HG03571 (cell line): ENCODE measurements at regions not wholly inside any gene's neighbourhood (a gene's known extent, or its start where the extent isn't known, plus 50 kb on each side); places are given as distances from the start of the nearest gene placed in this dataset.

Source experiments
- ATAC-seq: cut with Tn5 transposase; IDR thresholded peaks from one replicate; pipeline ENCODE4 v1.9.1; 2021; ENCODE audit not compliant: unreplicated experiment

DNA sequence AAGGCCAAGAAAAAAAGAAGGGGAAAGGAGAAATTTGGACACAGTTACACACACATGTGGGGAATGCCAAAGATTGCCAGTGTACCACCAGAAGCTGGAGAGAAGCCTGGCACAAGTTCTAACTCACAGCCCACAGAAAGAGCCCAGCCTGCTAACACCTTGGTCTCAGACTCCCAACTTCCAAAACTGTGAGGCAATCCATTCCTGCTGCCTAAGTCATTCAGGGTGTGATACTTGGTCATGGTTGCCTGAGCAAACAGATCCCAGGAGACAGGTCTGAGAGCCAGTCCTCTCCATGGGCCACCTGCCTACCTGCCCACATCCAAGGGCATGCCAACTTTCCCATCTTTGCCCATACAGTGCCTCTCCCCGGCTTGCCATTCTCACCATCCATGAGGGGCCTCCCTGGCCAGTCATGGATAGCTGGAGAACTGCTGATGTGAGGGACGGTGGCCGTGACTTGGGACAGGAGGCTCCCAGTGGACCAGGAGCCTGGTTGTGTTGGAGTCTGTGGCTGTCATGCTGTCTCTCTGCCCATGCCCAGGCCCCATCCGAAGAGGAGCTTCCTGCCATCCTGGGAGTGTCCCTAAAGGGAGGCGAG, 198.0 kb upstream of the RTL1 start:
- ATAC-seq = no peak

GRCh38 chr14:101102875-101103274, 199.4 kb upstream of the RTL1 start:
- no peak for ATAC-seq

DNA sequence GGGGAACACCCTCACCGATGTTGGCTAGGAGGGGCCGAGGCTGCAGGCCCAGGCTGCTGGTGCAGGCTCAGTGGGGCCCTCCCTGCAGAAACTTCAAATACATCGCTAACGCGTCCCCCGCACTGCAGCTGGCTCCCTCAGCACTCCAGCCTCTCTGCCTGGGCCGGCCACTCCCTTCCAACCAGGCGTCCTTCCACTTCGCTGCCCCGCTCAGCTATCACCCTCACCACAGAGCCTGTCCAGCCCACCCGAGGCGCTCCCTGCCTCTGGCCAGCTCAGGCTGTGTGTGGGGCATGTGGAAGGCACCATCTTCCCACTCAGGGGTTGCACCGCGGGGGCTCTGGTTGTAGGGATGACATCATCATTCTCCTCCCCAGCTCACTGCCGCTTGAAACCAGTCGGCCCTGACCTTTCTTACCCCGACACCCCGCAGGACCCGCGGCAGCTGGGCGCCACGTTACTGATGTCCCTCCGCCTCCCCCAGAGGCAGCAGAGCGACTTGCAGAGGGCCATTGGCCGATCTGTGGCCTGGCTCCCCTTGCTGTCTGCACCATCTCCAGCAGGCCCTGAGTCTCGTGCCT, 199.9 kb upstream of the RTL1 start:
- no peak for ATAC-seq

- no peak for ATAC-seq
Observed at GRCh38 chr14:101104485-101104884, 201.0 kb upstream of the RTL1 start.

DNA sequence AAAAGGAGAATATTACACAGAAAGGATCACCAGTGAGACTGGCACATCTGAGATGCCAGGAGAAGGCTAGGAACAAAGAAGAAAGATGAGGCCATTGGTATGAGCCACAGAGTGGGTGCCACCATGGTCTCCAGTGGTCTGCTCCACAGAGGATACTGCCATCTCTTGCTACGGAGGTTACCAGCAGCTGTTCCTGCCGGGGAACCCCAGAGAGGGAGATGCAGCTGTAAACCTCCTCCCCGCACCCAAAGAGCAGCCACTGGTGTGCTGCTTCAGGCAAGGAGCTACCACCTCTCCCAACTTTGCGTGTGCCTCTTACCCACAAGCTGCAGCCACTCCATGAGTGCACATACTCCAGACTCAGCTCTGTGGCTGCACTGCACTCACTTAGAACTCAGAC, 201.5 kb upstream of the RTL1 start:
- ATAC-seq = no peak

DNA sequence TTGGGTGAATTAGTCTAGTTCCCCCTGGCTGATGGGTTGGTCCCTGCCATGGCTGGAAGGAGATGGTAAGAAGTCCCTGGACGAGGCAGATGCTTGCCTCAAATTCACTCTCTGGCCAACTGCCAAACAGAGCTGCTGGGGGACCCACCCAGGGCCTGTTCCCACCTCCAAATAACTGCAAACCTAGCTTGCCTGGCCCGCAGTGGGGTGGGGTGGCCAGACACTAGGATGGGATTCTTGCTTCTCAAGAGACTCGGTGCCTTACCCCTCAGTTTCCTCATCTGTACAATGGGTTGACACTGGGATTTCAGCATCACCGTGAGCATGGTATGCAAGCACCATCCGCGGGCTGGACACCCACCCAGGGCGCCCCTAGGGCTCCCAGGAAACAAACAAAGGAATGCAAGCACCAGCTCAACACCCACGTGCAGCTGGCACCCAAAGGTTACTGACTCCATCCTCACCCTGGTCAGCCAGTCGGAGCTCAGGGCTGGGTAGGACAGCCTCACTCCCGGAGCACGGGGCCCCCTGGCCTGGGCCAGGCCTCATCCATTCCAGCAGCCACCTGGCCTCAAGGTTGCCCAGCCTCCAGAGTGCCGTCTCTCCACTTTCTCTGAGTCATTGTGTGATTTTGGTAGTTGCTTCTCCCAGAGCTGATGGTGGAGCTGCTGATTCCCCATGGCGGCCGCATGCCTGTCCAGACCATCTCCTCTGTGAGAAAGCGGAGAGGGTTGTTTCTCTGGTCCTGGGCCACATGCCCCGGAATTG, 205.2 kb upstream of the RTL1 start:
- ATAC-seq = no peak

DNA sequence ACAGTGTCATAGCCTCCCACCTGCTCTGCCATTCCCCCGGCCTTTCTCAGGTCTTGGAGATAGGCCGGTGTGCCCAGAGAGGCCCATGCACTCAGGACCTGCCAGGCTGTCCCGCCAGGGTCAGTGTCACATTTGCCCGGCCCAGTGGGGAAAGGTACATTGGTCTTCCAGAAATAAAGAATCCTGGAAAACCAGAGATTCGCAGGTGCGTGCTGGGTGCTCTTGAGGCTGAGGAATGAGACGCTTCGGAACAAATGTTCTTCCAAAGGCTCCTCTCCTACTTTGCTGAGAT, 205.8 kb upstream of the RTL1 start:
- ATAC-seq = no peak

DNA sequence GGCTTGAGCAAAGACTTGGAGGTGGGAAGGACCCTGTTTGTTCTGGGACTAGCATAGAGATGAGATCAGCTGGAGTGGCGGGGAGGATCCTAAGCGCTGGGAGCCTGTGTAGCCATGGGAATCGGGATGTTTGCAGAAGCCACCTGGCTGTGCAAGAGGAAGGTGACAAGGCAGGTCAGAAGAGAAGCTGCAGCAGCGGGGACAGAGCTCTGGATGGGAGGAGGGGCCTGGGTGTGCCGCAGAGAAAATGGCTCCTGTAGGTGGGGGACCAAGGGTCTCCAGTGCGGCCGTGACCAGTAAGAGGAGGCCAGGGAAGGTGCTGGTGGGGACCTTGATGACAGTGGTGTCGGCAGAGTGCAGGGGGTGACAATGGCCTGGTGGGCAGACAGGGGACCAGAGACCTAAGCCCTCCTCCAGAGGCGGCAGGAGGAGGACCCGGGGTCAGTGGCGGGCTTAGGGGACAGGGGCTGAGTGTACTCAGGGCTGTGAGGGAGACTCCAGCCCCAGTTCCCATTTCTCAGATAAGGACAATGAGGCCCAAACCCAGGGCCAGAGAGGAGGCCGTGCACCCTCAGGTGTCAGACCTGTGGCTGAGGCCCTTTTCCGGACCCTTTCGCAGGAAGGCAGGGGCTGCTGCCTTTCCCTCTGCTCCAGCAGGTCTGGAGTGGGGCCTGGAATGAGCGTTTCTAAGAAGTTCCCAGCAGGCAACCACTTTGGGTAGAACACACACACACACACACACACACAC, 206.6 kb upstream of the RTL1 start:
- no peak for ATAC-seq

GRCh38 chr14:101110729-101111619, 207.5 kb upstream of the RTL1 start:
- no peak for ATAC-seq

DNA sequence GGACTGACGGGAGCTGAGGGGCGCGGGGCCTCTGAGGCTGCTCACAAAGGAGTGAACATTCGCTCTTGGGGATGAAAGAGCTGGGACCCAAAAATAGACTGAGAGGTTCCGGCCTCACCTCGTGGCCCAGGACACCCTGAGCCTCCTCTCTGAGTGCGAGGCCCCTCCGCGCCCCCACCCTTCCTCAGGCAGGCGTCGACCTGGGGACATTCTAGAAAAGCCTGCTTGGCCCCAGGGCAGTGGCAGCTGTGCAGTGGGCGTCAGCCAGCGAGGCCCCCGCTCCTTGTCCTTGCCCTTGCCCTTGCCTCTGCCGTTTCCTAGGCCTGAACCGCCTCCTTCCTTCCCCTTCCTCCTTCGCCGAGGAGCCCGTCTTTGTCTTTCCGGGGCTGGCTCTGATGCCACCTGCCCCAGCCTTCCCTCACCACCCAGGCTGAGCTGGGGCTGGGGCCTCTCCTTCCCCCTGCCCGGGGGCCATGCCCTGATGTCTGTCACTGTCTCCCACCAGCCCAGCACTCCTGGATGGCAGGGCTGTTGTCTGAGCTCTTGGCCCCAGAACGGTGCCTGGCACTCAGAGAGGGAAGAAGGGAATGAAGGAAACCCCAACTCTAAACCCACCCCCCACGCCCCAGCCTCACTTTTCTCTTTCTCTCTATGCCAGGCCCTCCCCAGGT, 208.2 kb upstream of the RTL1 start:
- no peak for ATAC-seq

GRCh38 chr14:101112351-101113107, 209.0 kb upstream of the RTL1 start:
- no peak for ATAC-seq

GRCh38 chr14:101113108-101113612, 209.6 kb upstream of the RTL1 start:
- no peak for ATAC-seq

- ATAC-seq = no peak
Observed at GRCh38 chr14:101113835-101114725, 210.6 kb upstream of the RTL1 start.

GRCh38 chr14:101114726-101115515, 211.4 kb upstream of the RTL1 start:
- ATAC-seq = no peak

DNA sequence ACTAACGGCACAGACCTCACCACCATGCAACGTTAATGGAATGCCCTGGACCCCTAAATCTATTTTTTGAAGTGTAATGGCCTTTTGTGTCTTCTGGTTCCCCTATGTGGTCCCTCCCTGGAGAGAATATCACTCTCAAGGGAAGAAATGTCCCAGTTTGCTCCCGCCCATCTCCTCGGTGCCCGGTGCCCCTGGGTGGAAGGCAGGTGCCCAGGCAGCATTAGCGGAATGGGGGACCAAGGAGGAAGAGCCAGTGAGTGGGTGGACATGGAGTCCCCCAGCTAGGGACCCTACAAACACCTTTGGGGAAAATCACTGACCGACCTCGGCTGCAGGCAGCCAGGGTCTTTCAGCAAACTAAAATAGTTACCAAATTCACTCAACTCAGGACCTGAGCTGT, 212.1 kb upstream of the RTL1 start:
- no peak for ATAC-seq

DNA sequence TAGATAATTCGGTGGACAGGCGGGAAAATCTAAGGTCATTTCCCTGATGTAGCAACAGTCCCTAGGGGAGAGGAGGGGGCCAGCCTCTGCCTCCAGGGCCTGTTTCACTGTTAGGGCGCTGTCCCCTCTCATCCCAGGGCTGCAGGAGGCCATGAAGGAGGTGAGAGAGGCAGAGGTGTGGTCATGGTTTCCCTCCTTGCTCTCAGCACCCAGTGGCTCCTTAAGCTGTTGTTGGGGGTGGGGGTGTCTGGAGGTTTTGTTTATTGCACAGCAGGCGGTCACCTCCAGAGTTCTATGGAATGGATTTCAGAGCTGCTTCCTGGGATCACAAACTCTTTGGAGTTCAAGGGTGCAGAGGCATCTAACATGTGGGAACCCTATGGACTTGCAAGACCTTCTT, 212.5 kb upstream of the RTL1 start:
- no peak for ATAC-seq

GRCh38 chr14:101116486-101117130, 213.1 kb upstream of the RTL1 start:
- ATAC-seq = no peak
